GM12865 (cell line): ENCODE measurements at regions not wholly inside any gene's neighbourhood (a gene's known extent, or its start where the extent isn't known, plus 50 kb on each side); places are given as distances from the start of the nearest gene placed in this dataset.

Source experiments
- DNase-seq: peaks from one replicate; pipeline ENCODE4 v3.0.0; 2010; ENCODE audit warnings: low read depth
- H3K4me3 ChIP-seq: 2 replicates; pipeline ENCODE4 v1.5.1; 2011; ENCODE audit warnings: mild to moderate bottlenecking, low read depth, low read length, control low read depth
- CTCF ChIP-seq: IDR thresholded peaks from 2 replicates; pipeline ENCODE4 v1.5.1; 2011; ENCODE audit warnings: low read length, control low read depth, low read depth, inconsistent platforms; ENCODE audit not compliant: insufficient read depth; ENCODE audit errors: missing control alignments

- no peak overlapping the region for H3K4me3 ChIP-seq
- TF ChIP-seq CTCF = no peak
- no peak for DNase-seq
Measured at GRCh38 chr6:14212632-14213031, 95.1 kb downstream of the CD83 start.

GRCh38 chr6:14216946-14217684, 99.5 kb downstream of the CD83 start:
- no peak overlapping the region for H3K4me3 ChIP-seq
- DNase-seq = no peak
- no peak for TF ChIP-seq CTCF

- H3K4me3 ChIP-seq = no peak overlapping the region
- no peak for DNase-seq
- TF ChIP-seq CTCF = no peak
Measured at GRCh38 chr6:14217728-14218518, 100.4 kb downstream of the CD83 start.

GRCh38 chr6:14218519-14218800, 100.9 kb downstream of the CD83 start:
- DNase-seq = no peak
- H3K4me3 ChIP-seq = no peak overlapping the region
- TF ChIP-seq CTCF = no peak

- no peak for DNase-seq
- H3K4me3 ChIP-seq = no peak overlapping the region
- TF ChIP-seq CTCF = no peak
Measured at GRCh38 chr6:14221564-14222279, 104.2 kb downstream of the CD83 start.

- DNase-seq = no peak
- TF ChIP-seq CTCF = no peak
- no peak overlapping the region for H3K4me3 ChIP-seq
Measured at GRCh38 chr6:14222956-14223355, 105.4 kb downstream of the CD83 start.
